ENCODE measurements at regions not wholly inside any gene's neighbourhood (a gene's known extent, or its start where the extent isn't known, plus 50 kb on each side); places are given as distances from the start of the nearest gene placed in this dataset.

GRCh38 chr6:134443009-134443408, 125.1 kb upstream of the SGK1 start:
- Mint-ChIP-seq H3K9me3 (ENCODE audit: unreplicated experiment) (no peaks in the 10 kb centered on the region), H3K4me3 (ENCODE audit: unreplicated experiment) (no peak overlapping the region), H3K27ac (ENCODE audit: unreplicated experiment) (no peak overlapping the region), H3K27me3 (ENCODE audit: unreplicated experiment) (peaks cover 2% of the 10 kb centered on the region), H3K4me1 (ENCODE audit: low read depth, unreplicated experiment) (no peaks in the 10 kb centered on the region), H3K36me3 (ENCODE audit: unreplicated experiment) (no peaks in the 10 kb centered on the region)
- DNase-seq: no peak
- TF ChIP-seq CTCF (IDR thresholded peaks at IDR 0.05; ENCODE audit: partially characterized antibody, unreplicated experiment): no peak

GRCh38 chr6:134442073-134442472, 124.2 kb upstream of the SGK1 start:
- no peaks in the 10 kb centered on the region for H3K9me3 Mint-ChIP-seq (ENCODE audit: unreplicated experiment)
- H3K4me3 Mint-ChIP-seq (ENCODE audit: unreplicated experiment): no peak overlapping the region
- peaks cover 2% of the 10 kb centered on the region for H3K27me3 Mint-ChIP-seq (ENCODE audit: unreplicated experiment)
- no peak for TF ChIP-seq CTCF (IDR thresholded peaks at IDR 0.05; ENCODE audit: partially characterized antibody, unreplicated experiment)
- no peak for DNase-seq
- H3K4me1 Mint-ChIP-seq (ENCODE audit: low read depth, unreplicated experiment): no peaks in the 10 kb centered on the region
- H3K27ac Mint-ChIP-seq (ENCODE audit: unreplicated experiment): no peak overlapping the region
- H3K36me3 Mint-ChIP-seq (ENCODE audit: unreplicated experiment): no peaks in the 10 kb centered on the region

GRCh38 chr6:134438837-134439236, 120.9 kb upstream of the SGK1 start:
- no peaks in the 10 kb centered on the region for H3K9me3 Mint-ChIP-seq (ENCODE audit: unreplicated experiment)
- H3K4me1 Mint-ChIP-seq (ENCODE audit: low read depth, unreplicated experiment): no peaks in the 10 kb centered on the region
- H3K27me3 Mint-ChIP-seq (ENCODE audit: unreplicated experiment): peaks cover 2% of the 10 kb centered on the region
- no peak overlapping the region for H3K4me3 Mint-ChIP-seq (ENCODE audit: unreplicated experiment)
- no peak overlapping the region for H3K27ac Mint-ChIP-seq (ENCODE audit: unreplicated experiment)
- TF ChIP-seq CTCF (IDR thresholded peaks at IDR 0.05; ENCODE audit: partially characterized antibody, unreplicated experiment): no peak
- DNase-seq: no peak
- H3K36me3 Mint-ChIP-seq (ENCODE audit: unreplicated experiment): no peaks in the 10 kb centered on the region

- Mint-ChIP-seq H3K36me3 (ENCODE audit: unreplicated experiment) (no peaks in the 10 kb centered on the region), H3K4me3 (ENCODE audit: unreplicated experiment) (no peak overlapping the region), H3K9me3 (ENCODE audit: unreplicated experiment) (no peaks in the 10 kb centered on the region), H3K4me1 (ENCODE audit: low read depth, unreplicated experiment) (no peaks in the 10 kb centered on the region), H3K27ac (ENCODE audit: unreplicated experiment) (no peak overlapping the region), H3K27me3 (ENCODE audit: unreplicated experiment) (peaks cover 2% of the 10 kb centered on the region)
- no peak for TF ChIP-seq CTCF (IDR thresholded peaks at IDR 0.05; ENCODE audit: partially characterized antibody, unreplicated experiment)
- DNase-seq: no peak
These were observed 119.5 kb upstream of the SGK1 start for GRCh38 chr6:134437376-134437775.

- Mint-ChIP-seq H3K27me3 (ENCODE audit: unreplicated experiment) (peaks cover 2% of the 10 kb centered on the region), H3K4me3 (ENCODE audit: unreplicated experiment) (no peak overlapping the region), H3K4me1 (ENCODE audit: low read depth, unreplicated experiment) (no peaks in the 10 kb centered on the region), H3K36me3 (ENCODE audit: unreplicated experiment) (no peaks in the 10 kb centered on the region), H3K27ac (ENCODE audit: unreplicated experiment) (no peak overlapping the region), H3K9me3 (ENCODE audit: unreplicated experiment) (no peaks in the 10 kb centered on the region)
- DNase-seq: no peak
- TF ChIP-seq CTCF (IDR thresholded peaks at IDR 0.05; ENCODE audit: partially characterized antibody, unreplicated experiment): no peak
These were observed 119.0 kb upstream of the SGK1 start for GRCh38 chr6:134436950-134437349.

Data from glutamatergic neuron (in vitro differentiated cells).